ENCODE measurements at regions not wholly inside any gene's neighbourhood (a gene's known extent, or its start where the extent isn't known, plus 50 kb on each side); places are given as distances from the start of the nearest gene placed in this dataset.

GRCh38 chr13:38444904-38445303, 95.3 kb downstream of the UFM1 start:
- Histone ChIP-seq H2AFZ (ENCODE audit: low read depth, low read length, severe bottlenecking) (no peak overlapping the region), H3K36me3 (ENCODE audit: low read length) (no peaks in the 10 kb centered on the region), H3K4me3 (ENCODE audit: insufficient read depth, low read length, poor library complexity, severe bottlenecking) (no peak overlapping the region), H3K79me2 (ENCODE audit: insufficient read depth, low read length) (no peaks in the 10 kb centered on the region), H3K9ac (ENCODE audit: low read length) (no peak overlapping the region), H3F3A (ENCODE audit: insufficient read depth) (no peaks in the 10 kb centered on the region), H3K27ac (ENCODE audit: low read depth, low read length) (no peak overlapping the region), H3K9me2 (replicated peaks; ENCODE audit: insufficient read depth, low read length) (no peaks in the 10 kb centered on the region), H3K4me2 (ENCODE audit: low read depth, low read length, poor library complexity, severe bottlenecking) (no peak overlapping the region), H4K20me1 (ENCODE audit: low read depth, low read length) (no peaks in the 10 kb centered on the region), H3K27me3 (ENCODE audit: low read length) (no peaks in the 10 kb centered on the region), H3K9me3 (ENCODE audit: insufficient read depth, low read length) (no peaks in the 10 kb centered on the region)
- TF ChIP-seq, protein P1, sequence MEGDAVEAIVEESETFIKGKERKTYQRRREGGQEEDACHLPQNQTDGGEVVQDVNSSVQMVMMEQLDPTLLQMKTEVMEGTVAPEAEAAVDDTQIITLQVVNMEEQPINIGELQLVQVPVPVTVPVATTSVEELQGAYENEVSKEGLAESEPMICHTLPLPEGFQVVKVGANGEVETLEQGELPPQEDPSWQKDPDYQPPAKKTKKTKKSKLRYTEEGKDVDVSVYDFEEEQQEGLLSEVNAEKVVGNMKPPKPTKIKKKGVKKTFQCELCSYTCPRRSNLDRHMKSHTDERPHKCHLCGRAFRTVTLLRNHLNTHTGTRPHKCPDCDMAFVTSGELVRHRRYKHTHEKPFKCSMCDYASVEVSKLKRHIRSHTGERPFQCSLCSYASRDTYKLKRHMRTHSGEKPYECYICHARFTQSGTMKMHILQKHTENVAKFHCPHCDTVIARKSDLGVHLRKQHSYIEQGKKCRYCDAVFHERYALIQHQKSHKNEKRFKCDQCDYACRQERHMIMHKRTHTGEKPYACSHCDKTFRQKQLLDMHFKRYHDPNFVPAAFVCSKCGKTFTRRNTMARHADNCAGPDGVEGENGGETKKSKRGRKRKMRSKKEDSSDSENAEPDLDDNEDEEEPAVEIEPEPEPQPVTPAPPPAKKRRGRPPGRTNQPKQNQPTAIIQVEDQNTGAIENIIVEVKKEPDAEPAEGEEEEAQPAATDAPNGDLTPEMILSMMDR (IDR thresholded peaks at IDR 0.05; ENCODE audit: insufficient read depth, low read length, poor library complexity, severe bottlenecking) = no peak
- TF ChIP-seq EZH2phosphoT487 (conservative IDR thresholded peaks at IDR 0.05; ENCODE audit: low read length) = no peak

DNA sequence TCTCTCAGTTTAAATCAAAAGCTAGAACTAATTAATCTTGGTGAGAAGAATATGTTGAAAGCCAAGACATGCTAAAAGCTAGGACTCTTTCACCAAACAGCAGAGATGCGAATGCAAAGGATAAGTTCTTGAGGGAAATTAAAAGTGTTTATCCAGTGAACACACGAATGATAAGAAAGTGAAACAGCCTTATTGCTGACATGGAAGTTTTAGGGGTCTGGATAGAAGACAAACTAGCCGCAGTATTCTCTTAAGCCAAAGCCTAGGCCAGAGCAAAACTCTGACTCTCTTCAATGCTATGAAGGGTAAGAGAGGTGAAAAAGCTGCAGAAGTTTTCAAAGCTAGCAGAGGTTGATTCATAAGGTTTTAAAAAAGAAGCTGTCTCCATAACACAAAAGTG, 103.0 kb downstream of the UFM1 start:
- H3K27me3 ChIP-seq (ENCODE audit: low read length) = no peaks in the 10 kb centered on the region
- H3K4me3 ChIP-seq (ENCODE audit: insufficient read depth, low read length, poor library complexity, severe bottlenecking) = no peak overlapping the region
- H3K9me3 ChIP-seq (ENCODE audit: insufficient read depth, low read length) = no peaks in the 10 kb centered on the region
- H3K27ac ChIP-seq (ENCODE audit: low read depth, low read length) = no peak overlapping the region
- no peak overlapping the region for H2AFZ ChIP-seq (ENCODE audit: low read depth, low read length, severe bottlenecking)
- no peaks in the 10 kb centered on the region for H3K9me2 ChIP-seq (replicated peaks; ENCODE audit: insufficient read depth, low read length)
- H3K9ac ChIP-seq (ENCODE audit: low read length) = no peak overlapping the region
- no peaks in the 10 kb centered on the region for H3K36me3 ChIP-seq (ENCODE audit: low read length)
- H3K4me2 ChIP-seq (ENCODE audit: low read depth, low read length, poor library complexity, severe bottlenecking) = no peak overlapping the region
- no peaks in the 10 kb centered on the region for H3K79me2 ChIP-seq (ENCODE audit: insufficient read depth, low read length)
- no peak for TF ChIP-seq EZH2phosphoT487 (conservative IDR thresholded peaks at IDR 0.05; ENCODE audit: low read length)
- TF ChIP-seq, protein P1 (IDR thresholded peaks at IDR 0.05; ENCODE audit: insufficient read depth, low read length, poor library complexity, severe bottlenecking) = no peak
- no peaks in the 10 kb centered on the region for H4K20me1 ChIP-seq (ENCODE audit: low read depth, low read length)
- H3F3A ChIP-seq (ENCODE audit: insufficient read depth) = no peaks in the 10 kb centered on the region

GRCh38 chr13:38462605-38463004, 113.0 kb downstream of the UFM1 start:
- H3K27me3 ChIP-seq (ENCODE audit: low read length) = no peaks in the 10 kb centered on the region

More at GRCh38 chr13:38462605-38463004, 113.0 kb downstream of the UFM1 start:
- Histone ChIP-seq H3K36me3 (ENCODE audit: low read length) (no peaks in the 10 kb centered on the region), H3K4me3 (ENCODE audit: insufficient read depth, low read length, poor library complexity, severe bottlenecking) (no peak overlapping the region), H3K79me2 (ENCODE audit: insufficient read depth, low read length) (no peaks in the 10 kb centered on the region), H4K20me1 (ENCODE audit: low read depth, low read length) (no peaks in the 10 kb centered on the region), H3F3A (ENCODE audit: insufficient read depth) (no peaks in the 10 kb centered on the region), H2AFZ (ENCODE audit: low read depth, low read length, severe bottlenecking) (no peak overlapping the region), H3K27ac (ENCODE audit: low read depth, low read length) (no peak overlapping the region), H3K9me3 (ENCODE audit: insufficient read depth, low read length) (no peaks in the 10 kb centered on the region), H3K9ac (ENCODE audit: low read length) (no peak overlapping the region), H3K4me2 (ENCODE audit: low read depth, low read length, poor library complexity, severe bottlenecking) (no peak overlapping the region), H3K9me2 (replicated peaks; ENCODE audit: insufficient read depth, low read length) (no peaks in the 10 kb centered on the region)
- TF ChIP-seq, protein P1 (IDR thresholded peaks at IDR 0.05; ENCODE audit: insufficient read depth, low read length, poor library complexity, severe bottlenecking) = no peak
- no peak for TF ChIP-seq EZH2phosphoT487 (conservative IDR thresholded peaks at IDR 0.05; ENCODE audit: low read length)

Measured in SU-DHL-6 (cell line).